ACC112 (cell line): ENCODE measurements at regions not wholly inside any gene's neighbourhood (a gene's known extent, or its start where the extent isn't known, plus 50 kb on each side); places are given as distances from the start of the nearest gene placed in this dataset.

Experiments used
- H2AFZ ChIP-seq: fragments of 200-600 bp; sonication (generic); one replicate; pipeline ENCODE4 v1.6.0; 2017; ENCODE audit warnings: antibody characterized with exemption, low read length; ENCODE audit not compliant: unreplicated experiment
- H3K27ac ChIP-seq: fragments of 200-600 bp; sonication (generic); 2 replicates; pipeline ENCODE4 v1.5.1; 2014; ENCODE audit warnings: low read depth, mild to moderate bottlenecking, antibody characterized with exemption, low read length, moderate library complexity
- H3K27me3 ChIP-seq: fragments of 200-600 bp; sonication (generic); 2 replicates; pipeline ENCODE4 v1.6.1; 2014; ENCODE audit warnings: mild to moderate bottlenecking, antibody characterized with exemption, low read length, moderate library complexity, mixed read lengths; ENCODE audit not compliant: insufficient read depth
- H3K36me3 ChIP-seq: fragments of 200-600 bp; sonication (generic); 2 replicates; pipeline ENCODE4 v1.6.1; 2016; ENCODE audit warnings: mild to moderate bottlenecking, antibody characterized with exemption, low read length, moderate library complexity, mixed read lengths; ENCODE audit not compliant: insufficient read depth
- H3K4me1 ChIP-seq: fragments of 200-600 bp; sonication (generic); one replicate; pipeline ENCODE4 v1.6.1; 2016; ENCODE audit warnings: low read length, mixed read lengths; ENCODE audit not compliant: insufficient read depth, unreplicated experiment, control insufficient read depth
- H3K4me3 ChIP-seq: fragments of 200-600 bp; sonication (generic); 2 replicates; pipeline ENCODE4 v1.5.1; 2014; ENCODE audit warnings: mild to moderate bottlenecking, low read depth, low read length
- H3K79me2 ChIP-seq: fragments of 200-600 bp; sonication (generic); one replicate; pipeline ENCODE4 v1.6.0; 2016; ENCODE audit warnings: low read length; ENCODE audit not compliant: control insufficient read depth, unreplicated experiment, insufficient read depth

- Histone ChIP-seq H3K79me2 (no peaks in the 10 kb centered on the region), H3K27me3 (no peaks in the 10 kb centered on the region), H2AFZ (no peak overlapping the region), H3K4me3 (no peak overlapping the region), H3K4me1 (peaks cover 7% of the 10 kb centered on the region), H3K36me3 (no peaks in the 10 kb centered on the region), H3K27ac (no peak overlapping the region)
Observed at GRCh38 chr12:27894309-27894708, 78.2 kb downstream of the PTHLH start.

GRCh38 chr12:27879708-27880107, 92.8 kb downstream of the PTHLH start:
- Histone ChIP-seq H2AFZ (no peak overlapping the region), H3K4me1 (no peaks in the 10 kb centered on the region), H3K79me2 (no peaks in the 10 kb centered on the region), H3K27ac (no peak overlapping the region), H3K4me3 (no peak overlapping the region), H3K27me3 (no peaks in the 10 kb centered on the region), H3K36me3 (no peaks in the 10 kb centered on the region)

GRCh38 chr12:27875677-27876076, 95.6 kb upstream of the MANSC4 start:
- Histone ChIP-seq H3K27ac (no peak overlapping the region), H3K4me1 (no peaks in the 10 kb centered on the region), H3K36me3 (no peaks in the 10 kb centered on the region), H3K27me3 (no peaks in the 10 kb centered on the region), H3K79me2 (no peaks in the 10 kb centered on the region), H2AFZ (no peak overlapping the region), H3K4me3 (no peak overlapping the region)

DNA sequence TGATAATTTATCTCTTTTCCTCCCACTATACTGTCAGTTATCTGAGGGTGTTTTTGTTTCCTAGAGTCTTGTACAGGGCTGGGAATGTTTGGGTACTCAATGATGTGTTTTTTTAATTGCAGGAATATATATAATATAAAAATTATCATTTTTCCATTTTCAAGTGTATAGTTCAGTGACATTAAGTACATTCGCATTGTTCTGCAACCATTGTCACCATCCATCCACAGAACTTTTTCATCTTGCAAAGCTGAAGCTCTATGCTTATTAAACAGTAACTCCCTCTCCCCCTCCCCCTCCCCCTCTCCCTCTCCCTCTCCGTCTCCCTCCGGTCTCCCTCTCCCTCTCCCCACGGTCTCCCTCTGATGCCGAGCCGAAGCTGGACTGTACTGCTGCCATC, 93.0 kb upstream of the MANSC4 start:
- Histone ChIP-seq H3K4me1 (peaks cover 3% of the 10 kb centered on the region), H3K36me3 (no peaks in the 10 kb centered on the region), H3K79me2 (no peaks in the 10 kb centered on the region), H3K27ac (no peak overlapping the region), H2AFZ (no peak overlapping the region), H3K4me3 (no peak overlapping the region), H3K27me3 (no peaks in the 10 kb centered on the region)

- Histone ChIP-seq H3K4me1 (peaks cover 8% of the 10 kb centered on the region), H3K27me3 (no peaks in the 10 kb centered on the region), H3K79me2 (no peaks in the 10 kb centered on the region), H3K27ac (no peak overlapping the region), H3K36me3 (no peaks in the 10 kb centered on the region), H2AFZ (no peak overlapping the region), H3K4me3 (no peak overlapping the region)
Observed at GRCh38 chr12:27871946-27872345, 91.9 kb upstream of the MANSC4 start.

- Histone ChIP-seq H3K27ac (no peak overlapping the region), H2AFZ (peak overlapping the region; percentile 9), H3K79me2 (no peaks in the 10 kb centered on the region), H3K4me3 (no peak overlapping the region), H3K36me3 (no peaks in the 10 kb centered on the region), H3K4me1 (peaks cover 17% of the 10 kb centered on the region), H3K27me3 (no peaks in the 10 kb centered on the region)
Observed at GRCh38 chr12:27870939-27871338, 90.9 kb upstream of the MANSC4 start.

- Histone ChIP-seq H2AFZ (no peak overlapping the region), H3K27ac (no peak overlapping the region), H3K36me3 (no peaks in the 10 kb centered on the region), H3K4me3 (no peak overlapping the region), H3K4me1 (peaks cover 30% of the 10 kb centered on the region), H3K79me2 (no peaks in the 10 kb centered on the region), H3K27me3 (no peaks in the 10 kb centered on the region)
Observed at GRCh38 chr12:27869567-27869966, 89.5 kb upstream of the MANSC4 start.

DNA sequence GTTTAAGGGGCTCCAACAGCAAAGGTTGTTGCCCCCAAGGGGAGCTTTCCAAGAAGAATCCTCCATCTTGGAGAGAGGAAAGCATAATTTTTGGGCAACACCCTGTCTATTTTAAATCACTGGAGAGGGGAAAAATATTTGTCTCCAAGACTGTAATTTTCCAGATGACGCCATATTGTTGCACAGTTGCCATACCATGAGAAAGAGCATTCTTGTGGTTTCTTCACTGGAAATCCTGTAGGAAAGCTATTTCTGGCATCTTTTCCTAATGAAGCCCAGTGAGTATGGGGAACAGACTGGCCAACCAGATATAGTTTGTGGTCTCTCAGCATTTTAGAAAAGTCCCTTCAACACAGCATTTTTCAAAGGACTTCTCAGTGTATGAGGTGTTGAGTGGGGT, 88.1 kb upstream of the MANSC4 start:
- no peak overlapping the region for H3K27ac ChIP-seq
- H3K27me3 ChIP-seq = no peaks in the 10 kb centered on the region
- no peaks in the 10 kb centered on the region for H3K79me2 ChIP-seq
- peaks cover 35% of the 10 kb centered on the region for H3K4me1 ChIP-seq
- H3K4me3 ChIP-seq = no peak overlapping the region
- no peaks in the 10 kb centered on the region for H3K36me3 ChIP-seq
- no peak overlapping the region for H2AFZ ChIP-seq

DNA sequence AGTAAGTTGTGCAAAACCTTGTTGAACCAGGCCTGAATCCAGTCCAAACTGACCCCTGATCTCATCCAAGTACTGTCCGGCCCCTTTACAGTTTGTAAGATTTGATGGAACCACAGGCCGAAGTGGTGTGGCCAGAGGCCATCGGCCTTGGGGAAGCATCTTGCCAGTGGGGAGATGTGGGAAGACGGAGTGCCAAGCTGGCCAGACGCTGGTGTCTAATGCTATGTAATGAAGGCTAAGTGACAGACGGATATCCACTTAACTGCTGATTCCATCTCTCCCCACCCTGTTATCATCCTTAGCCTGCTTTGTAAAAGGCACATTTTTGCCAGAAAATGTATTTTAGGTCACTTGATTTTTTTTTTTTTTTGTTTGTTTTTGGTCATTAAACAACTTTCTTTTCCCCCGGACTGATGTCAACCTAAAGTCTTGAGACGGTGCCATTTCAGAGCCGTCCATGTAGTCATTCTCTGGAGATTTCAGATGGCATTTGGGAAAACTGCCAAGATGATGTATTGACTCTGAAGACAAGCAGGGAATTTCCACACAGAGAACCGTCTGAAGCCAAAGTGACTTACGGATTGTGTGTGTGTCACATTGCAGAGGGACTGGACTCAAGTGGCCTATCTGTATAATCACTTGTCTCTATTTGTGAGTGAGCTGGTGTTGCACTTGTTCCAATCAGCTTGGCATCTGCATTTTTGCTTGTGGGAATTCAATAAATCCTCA, 86.5 kb upstream of the MANSC4 start:
- H2AFZ ChIP-seq = peak overlapping the region; percentile 88

GRCh38 chr12:27865421-27865820, 85.4 kb upstream of the MANSC4 start:
- H3K27ac ChIP-seq = peak overlapping the region; percentile 62
- no peaks in the 10 kb centered on the region for H3K79me2 ChIP-seq
- H3K36me3 ChIP-seq = no peaks in the 10 kb centered on the region
- H3K4me1 ChIP-seq = peaks cover 35% of the 10 kb centered on the region
- H2AFZ ChIP-seq = peak overlapping the region; percentile 54
- no peaks in the 10 kb centered on the region for H3K27me3 ChIP-seq
- no peak overlapping the region for H3K4me3 ChIP-seq

More for the DNA sequence above, 86.5 kb upstream of the MANSC4 start:
- Histone ChIP-seq H3K27ac (peak overlapping the region; percentile 30; the same call in 1 of the 2 replicates), H3K79me2 (no peaks in the 10 kb centered on the region), H3K4me3 (no peak overlapping the region), H3K36me3 (no peaks in the 10 kb centered on the region), H3K27me3 (no peaks in the 10 kb centered on the region), H3K4me1 (peaks cover 35% of the 10 kb centered on the region)

DNA sequence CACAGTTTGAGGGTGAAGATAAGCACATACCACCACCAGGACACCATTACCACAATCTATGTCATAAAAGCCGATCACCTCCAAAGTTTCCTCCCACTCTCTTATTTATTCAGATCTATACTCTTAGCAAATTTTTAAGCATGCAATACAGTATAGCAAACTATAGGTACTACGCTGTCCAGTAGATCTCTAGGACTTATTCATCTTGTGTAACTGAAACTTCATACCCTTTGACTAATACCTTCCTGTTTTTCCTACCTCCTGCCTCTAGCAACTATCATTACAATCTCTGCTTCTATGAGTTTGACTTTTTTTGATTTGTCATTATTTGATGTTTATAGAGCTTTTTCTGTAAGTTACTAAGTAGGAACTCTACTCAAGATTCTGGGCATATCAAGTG, 84.5 kb upstream of the MANSC4 start:
- Histone ChIP-seq H3K4me1 (peaks cover 35% of the 10 kb centered on the region), H3K27ac (peak overlapping the region; percentile 62)

More for the DNA sequence above, 84.5 kb upstream of the MANSC4 start:
- no peaks in the 10 kb centered on the region for H3K79me2 ChIP-seq
- no peaks in the 10 kb centered on the region for H3K36me3 ChIP-seq
- no peak overlapping the region for H3K4me3 ChIP-seq
- no peak overlapping the region for H2AFZ ChIP-seq
- H3K27me3 ChIP-seq = no peaks in the 10 kb centered on the region
